Lower lobe of right lung (tissue), 2 donors: ENCODE measurements at regions not wholly inside any gene's neighbourhood (a gene's known extent, or its start where the extent isn't known, plus 50 kb on each side); places are given as distances from the start of the nearest gene placed in this dataset.

Experiments
- ATAC-seq, 2 donors: fragments of 200-7000 bp; cut with Tn5 transposase; one replicate each; pipeline ENCODE4 v1.9.1; 2020 to 2022; ENCODE audit warnings: mild to moderate bottlenecking in 2 of 2, moderate library complexity in 2 of 2
- DNase-seq: peaks from one replicate; pipeline ENCODE4 v3.0.0-alpha.2; 2020
- H3K27ac ChIP-seq: fragments of 200-600 bp; one replicate; pipeline ENCODE4 v1.8.0; 2022
- H3K27me3 ChIP-seq: fragments of 200-600 bp; one replicate; pipeline ENCODE4 v1.8.0; 2022; ENCODE audit warnings: low read depth
- H3K36me3 ChIP-seq: fragments of 200-600 bp; one replicate; pipeline ENCODE4 v1.8.0; 2022; ENCODE audit warnings: mild to moderate bottlenecking
- H3K4me1 ChIP-seq: fragments of 200-600 bp; one replicate; pipeline ENCODE4 v1.8.0; 2022
- H3K4me3 ChIP-seq: fragments of 200-600 bp; one replicate; pipeline ENCODE4 v1.8.0; 2022; ENCODE audit warnings: mild to moderate bottlenecking
- H3K9me3 ChIP-seq: fragments of 200-600 bp; one replicate; pipeline ENCODE4 v1.8.0; 2022
- intact Hi-C: fragments of 100-400 bp; cut with DNase I; formaldehyde crosslinking; loops from one replicate; pipeline ENCODE4 v1.11.0; 2022
- TF ChIP-seq, protein P1 (sequence below): fragments of 200-600 bp; IDR thresholded peaks from one replicate; pipeline ENCODE4 v1.8.0; 2022; ENCODE audit warnings: antibody characterized with exemption, mild to moderate bottlenecking
- donor health status: DM: no; HTN: yes; CAD: no; lungs with severe emphysema.

DNA sequence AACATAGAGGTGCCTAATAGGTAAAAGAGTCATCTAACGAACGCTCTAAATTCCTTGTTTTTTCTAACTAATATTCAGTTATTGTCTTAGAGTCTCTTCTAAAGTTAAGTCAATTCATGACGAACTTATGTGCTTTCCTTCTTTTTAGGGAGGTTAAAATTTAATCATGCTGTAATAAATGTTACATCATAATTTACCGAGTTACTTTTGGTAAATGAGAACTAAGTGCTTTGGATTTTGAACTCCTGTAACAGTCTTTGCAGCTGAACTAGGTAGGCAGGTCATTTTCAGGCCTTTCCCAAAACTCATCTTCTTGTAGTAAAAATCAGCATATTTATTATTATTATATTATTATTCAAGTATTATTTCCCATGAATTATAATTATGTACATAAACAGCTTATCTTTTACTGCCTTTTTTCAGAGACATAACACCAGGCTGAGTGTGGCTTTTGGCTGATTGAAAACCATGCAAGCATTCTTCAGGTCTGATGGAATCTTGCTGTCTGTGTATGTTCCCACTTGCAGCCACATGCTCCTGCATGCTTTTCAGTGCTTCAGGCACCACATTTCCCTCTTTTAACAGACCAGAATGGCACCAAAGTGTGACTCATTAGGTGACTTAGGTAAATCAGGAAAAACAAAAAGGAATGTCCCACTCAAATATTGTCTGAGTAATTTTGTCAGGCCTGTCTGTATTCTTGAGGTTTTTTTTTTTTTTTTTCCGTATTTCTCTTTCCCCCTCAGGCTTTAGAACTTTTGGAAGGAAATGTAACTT, 81.0 kb upstream of the CD55 start:
- peak overlapping the region; percentile 59 for H3K27ac ChIP-seq
- TF ChIP-seq, protein P1, sequence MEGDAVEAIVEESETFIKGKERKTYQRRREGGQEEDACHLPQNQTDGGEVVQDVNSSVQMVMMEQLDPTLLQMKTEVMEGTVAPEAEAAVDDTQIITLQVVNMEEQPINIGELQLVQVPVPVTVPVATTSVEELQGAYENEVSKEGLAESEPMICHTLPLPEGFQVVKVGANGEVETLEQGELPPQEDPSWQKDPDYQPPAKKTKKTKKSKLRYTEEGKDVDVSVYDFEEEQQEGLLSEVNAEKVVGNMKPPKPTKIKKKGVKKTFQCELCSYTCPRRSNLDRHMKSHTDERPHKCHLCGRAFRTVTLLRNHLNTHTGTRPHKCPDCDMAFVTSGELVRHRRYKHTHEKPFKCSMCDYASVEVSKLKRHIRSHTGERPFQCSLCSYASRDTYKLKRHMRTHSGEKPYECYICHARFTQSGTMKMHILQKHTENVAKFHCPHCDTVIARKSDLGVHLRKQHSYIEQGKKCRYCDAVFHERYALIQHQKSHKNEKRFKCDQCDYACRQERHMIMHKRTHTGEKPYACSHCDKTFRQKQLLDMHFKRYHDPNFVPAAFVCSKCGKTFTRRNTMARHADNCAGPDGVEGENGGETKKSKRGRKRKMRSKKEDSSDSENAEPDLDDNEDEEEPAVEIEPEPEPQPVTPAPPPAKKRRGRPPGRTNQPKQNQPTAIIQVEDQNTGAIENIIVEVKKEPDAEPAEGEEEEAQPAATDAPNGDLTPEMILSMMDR: no peak
- H3K27me3 ChIP-seq: no peaks in the 10 kb centered on the region
- ATAC-seq: peak; percentile 89
- DNase-seq: no peak
- H3K4me3 ChIP-seq: no peak overlapping the region
- H3K9me3 ChIP-seq: no peaks in the 10 kb centered on the region
- peaks cover 14% of the 10 kb centered on the region for H3K4me1 ChIP-seq
- intact Hi-C loops: no loop called here
- H3K36me3 ChIP-seq: no peaks in the 10 kb centered on the region

DNA sequence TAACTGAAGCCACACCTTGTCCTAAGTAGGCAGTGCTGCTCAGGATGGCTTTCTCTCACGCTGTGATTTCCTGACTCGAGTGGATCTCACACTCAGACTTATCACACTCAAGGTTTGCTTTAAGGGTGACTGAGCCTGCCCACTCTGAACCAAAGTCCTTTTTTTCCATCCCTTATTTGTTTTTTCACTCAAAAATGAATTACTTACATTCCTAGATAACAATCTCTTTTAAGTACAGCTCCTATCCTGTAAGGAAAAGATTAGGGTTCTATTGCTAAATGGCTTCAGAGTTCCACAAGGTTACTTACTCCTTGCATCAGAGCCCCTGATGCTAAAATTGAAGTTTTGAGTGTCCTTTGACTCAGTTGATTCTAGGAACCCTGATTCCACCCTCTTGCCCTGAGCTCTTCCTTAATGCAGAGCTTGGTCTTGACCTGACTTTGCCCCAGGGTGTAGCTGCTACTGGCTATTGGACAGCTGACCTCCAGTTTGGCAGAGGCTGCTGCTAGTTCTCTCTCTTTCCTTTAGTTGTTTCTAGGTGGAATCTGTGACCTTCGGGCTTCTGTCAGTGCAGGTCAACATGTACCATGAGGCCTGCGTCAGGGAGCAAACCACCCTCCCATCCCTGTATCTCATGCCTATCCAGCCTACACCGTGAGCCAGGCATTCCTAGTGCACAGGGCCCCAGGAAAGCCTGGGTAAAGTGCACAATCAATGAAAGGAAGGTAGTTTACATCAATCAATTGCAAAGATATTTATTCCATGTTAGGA, 80.1 kb upstream of the CD55 start:
- Histone ChIP-seq H3K27ac (peak overlapping the region; percentile 59), H3K36me3 (no peaks in the 10 kb centered on the region), H3K27me3 (no peaks in the 10 kb centered on the region), H3K4me1 (peaks cover 14% of the 10 kb centered on the region), H3K4me3 (no peak overlapping the region), H3K9me3 (no peaks in the 10 kb centered on the region)
- ATAC-seq (peak; percentile 91), DNase-seq (no peak)
- intact Hi-C loops: no loop called here
- TF ChIP-seq, protein P1: no peak

DNA sequence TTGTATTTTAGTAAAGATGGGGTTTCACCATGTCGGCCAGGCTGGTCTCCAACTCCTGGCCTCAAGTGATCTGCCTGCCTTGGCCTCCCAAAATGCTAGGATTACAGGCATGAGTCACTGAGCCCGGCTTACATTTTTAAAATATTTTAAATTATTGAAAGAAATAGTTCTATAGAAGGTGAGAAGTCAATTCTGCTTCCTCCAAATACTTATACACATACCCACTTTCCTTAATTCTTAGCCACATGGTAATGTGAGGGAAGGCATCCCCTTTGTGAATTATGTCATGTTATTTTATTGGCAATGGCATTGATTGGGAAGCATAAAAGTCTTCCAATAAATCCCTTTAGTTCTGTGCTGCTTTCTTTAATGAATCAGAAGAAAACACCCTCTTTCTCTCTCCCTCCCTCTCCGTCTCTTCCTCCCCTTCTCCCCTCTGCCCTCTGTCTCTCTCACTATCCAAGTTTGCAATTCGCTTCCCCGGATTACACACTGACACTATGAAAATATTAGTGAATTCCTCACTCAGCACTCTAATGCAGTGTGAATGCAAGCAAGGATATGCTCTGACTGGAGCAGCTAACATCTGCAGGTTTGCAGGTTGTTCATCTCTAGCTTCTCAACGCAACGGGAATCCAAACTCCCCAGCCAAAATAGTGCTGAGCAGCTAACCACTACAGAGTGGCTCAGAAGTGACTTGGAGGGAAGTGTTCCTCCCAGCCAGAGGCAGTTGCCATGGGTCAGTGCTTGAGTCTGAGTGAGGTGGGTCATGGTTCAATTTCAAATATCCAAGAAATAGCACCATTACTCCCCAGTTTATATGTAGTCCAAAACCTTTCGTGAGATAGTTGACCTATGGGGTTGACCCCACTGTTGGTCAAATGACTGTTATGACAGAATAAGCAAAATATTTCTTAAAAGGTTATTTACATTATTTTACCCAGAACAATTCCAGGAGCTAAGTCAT, 77.8 kb upstream of the CD55 start:
- H3K4me1 ChIP-seq: peaks cover 14% of the 10 kb centered on the region
- no peak overlapping the region for H3K27ac ChIP-seq
- no peaks in the 10 kb centered on the region for H3K36me3 ChIP-seq
- no peaks in the 10 kb centered on the region for H3K27me3 ChIP-seq
- H3K9me3 ChIP-seq: no peaks in the 10 kb centered on the region
- TF ChIP-seq, protein P1: no peak
- H3K4me3 ChIP-seq: no peak overlapping the region
- DNase-seq: no peak
- ATAC-seq: no peak
- intact Hi-C loops: no loop called here

DNA sequence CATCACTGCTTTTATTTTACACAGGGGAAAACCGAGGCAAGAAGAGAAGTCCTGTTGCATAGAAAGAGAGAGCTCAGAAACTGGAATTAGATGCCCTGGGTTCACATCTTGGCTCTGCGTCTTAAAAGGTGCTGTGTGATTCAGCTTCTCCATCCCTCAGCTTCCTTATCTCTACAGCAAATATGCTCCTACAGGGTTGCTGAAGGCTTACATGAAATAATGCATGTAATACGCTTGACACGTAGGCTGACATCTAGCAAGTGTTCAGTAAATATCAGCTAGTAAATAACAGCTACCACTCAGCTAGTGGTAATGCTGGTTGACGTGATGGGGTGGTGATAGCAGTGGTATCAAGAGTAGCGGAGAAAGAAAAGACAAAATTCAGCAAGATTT, 77.1 kb upstream of the CD55 start:
- Histone ChIP-seq H3K9me3 (no peaks in the 10 kb centered on the region), H3K4me1 (peaks cover 14% of the 10 kb centered on the region), H3K27me3 (no peaks in the 10 kb centered on the region), H3K4me3 (no peak overlapping the region), H3K27ac (no peak overlapping the region), H3K36me3 (no peaks in the 10 kb centered on the region)
- ATAC-seq: no peak
- no peak for DNase-seq
- TF ChIP-seq, protein P1: no peak
- intact Hi-C loops: no loop called here

DNA sequence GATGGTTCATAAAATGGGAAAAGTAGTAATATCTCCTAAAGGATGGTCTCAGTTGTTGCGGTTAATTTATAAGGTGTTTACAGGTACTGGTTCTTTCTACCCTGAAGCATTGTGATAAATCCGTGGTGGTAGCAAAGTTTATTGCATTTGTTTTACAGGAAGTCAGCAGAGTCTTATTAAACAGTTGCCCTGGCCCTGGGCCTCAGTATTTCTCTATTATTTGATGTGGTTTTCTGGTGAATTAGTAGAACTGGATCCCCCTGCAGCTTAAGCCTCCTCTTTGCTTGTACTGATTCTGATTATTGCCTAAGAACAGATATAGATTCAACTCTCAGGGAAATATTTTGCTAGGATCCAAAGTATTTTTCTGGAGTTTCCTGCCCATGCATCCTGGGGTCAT, 76.4 kb upstream of the CD55 start:
- TF ChIP-seq, protein P1: no peak
- ATAC-seq: no peak
- Histone ChIP-seq H3K4me1 (peaks cover 14% of the 10 kb centered on the region), H3K4me3 (no peak overlapping the region), H3K27me3 (no peaks in the 10 kb centered on the region), H3K27ac (no peak overlapping the region), H3K36me3 (no peaks in the 10 kb centered on the region), H3K9me3 (no peaks in the 10 kb centered on the region)
- intact Hi-C loops: no loop called here
- DNase-seq: no peak
